H1 (cell line): ENCODE measurements at regions not wholly inside any gene's neighbourhood (a gene's known extent, or its start where the extent isn't known, plus 50 kb on each side); places are given as distances from the start of the nearest gene placed in this dataset.

ENCODE experiments used
- CTCF ChIA-PET: fragments of 300-600 bp; sonication (Branson Sonifier 250); formaldehyde crosslinking; loops from one replicate; lab custom pipeline; 2021; ENCODE audit not compliant: partially characterized antibody; lab: Charles Lee
- POLR2A ChIA-PET: fragments of 300-600 bp; sonication (Branson Sonifier 250); formaldehyde crosslinking; loops from one replicate; lab custom pipeline; 2021; ENCODE audit warnings: inconsistent platforms; ENCODE audit not compliant: partially characterized antibody; lab: Charles Lee
- DNase-seq, 2 experiments: peaks; one replicate each; pipeline versions ENCODE4 v3.0.0 to v3.0.0-alpha.2; 2010 to 2022; ENCODE audit warnings: low spot score in 2 of 2, low read depth in 1 of 2, mixed read lengths in 1 of 2
- FAIRE-seq: peaks from 2 replicates; lab custom pipeline; 2011; peaks lifted over from hg19 to GRCh38; lab: Jason Lieb, UNC
- H2AFZ ChIP-seq: 2 replicates; pipeline ENCODE4 v1.8.1; 2012; ENCODE audit warnings: low read length, inconsistent platforms
- H2AK5ac ChIP-seq: 2 replicates; pipeline ENCODE4 v1.6.1; 2013; ENCODE audit warnings: low read depth, low read length
- H2BK120ac ChIP-seq: replicated peaks from 2 replicates; pipeline ENCODE3; 2013; ENCODE audit warnings: low read depth, low read length, inconsistent platforms
- H2BK12ac ChIP-seq: 2 replicates; pipeline ENCODE4 v1.6.1; 2013; ENCODE audit warnings: low read depth, low read length
- H2BK15ac ChIP-seq: 2 replicates; pipeline ENCODE4 v1.6.1; 2013; ENCODE audit warnings: low read length
- H2BK20ac ChIP-seq: 2 replicates; pipeline ENCODE4 v1.6.1; 2013; ENCODE audit warnings: low read length
- H2BK5ac ChIP-seq: 2 replicates; pipeline ENCODE4 v1.6.1; 2013; ENCODE audit warnings: low read depth, low read length
- H3K14ac ChIP-seq: 2 replicates; pipeline ENCODE4 v1.6.1; 2013; ENCODE audit warnings: inconsistent platforms; ENCODE audit not compliant: insufficient read length
- H3K18ac ChIP-seq: 2 replicates; pipeline ENCODE4 v1.6.1; 2013; ENCODE audit warnings: low read length; ENCODE audit errors: extremely low read depth
- H3K23ac ChIP-seq: 2 replicates; pipeline ENCODE4 v1.6.1; 2013; ENCODE audit warnings: inconsistent platforms; ENCODE audit not compliant: insufficient read length
- H3K23me2 ChIP-seq: 2 replicates; pipeline ENCODE4 v1.6.1; 2013; ENCODE audit warnings: low read depth, low read length
- H3K27ac ChIP-seq: 2 replicates; pipeline ENCODE4 v1.6.1; 2011; ENCODE audit warnings: low read depth, low read length, inconsistent platforms
- H3K27me3 ChIP-seq, 4 experiments: replicated peaks in 1 of 4; 1 replicate in 1 of 4; 2 replicates in 3 of 4; pipeline versions ENCODE4 v1.6.1 to v1.8.1; 2011 to 2013; ENCODE audit warnings: low read length in 3 of 4, mild to moderate bottlenecking in 3 of 4, inconsistent platforms in 2 of 4, mixed read lengths in 2 of 4, moderate library complexity in 1 of 4; ENCODE audit not compliant: control insufficient read depth in 3 of 4, insufficient read depth in 3 of 4; ENCODE audit errors: extremely low read depth in 1 of 4
- H3K36me3 ChIP-seq, 4 experiments: 2 replicates each; pipeline versions ENCODE4 v1.6.1 to v1.8.1; 2011 to 2013; ENCODE audit warnings: mild to moderate bottlenecking in 4 of 4, low read length in 3 of 4, moderate library complexity in 2 of 4, control low read depth in 1 of 4, inconsistent platforms in 1 of 4; ENCODE audit not compliant: insufficient read depth in 4 of 4, control insufficient read depth in 2 of 4
- H3K4ac ChIP-seq: replicated peaks from 2 replicates; pipeline ENCODE3; 2013; ENCODE audit warnings: low read length, low read depth, mixed read lengths, inconsistent platforms; ENCODE audit not compliant: insufficient read length
- H3K4me1 ChIP-seq, 4 experiments: replicated peaks in 1 of 4; 1 replicate in 1 of 4; 2 replicates in 3 of 4; pipeline versions ENCODE4 v1.6.1 to v1.8.1; 2011 to 2013; ENCODE audit warnings: low read length in 3 of 4, inconsistent platforms in 2 of 4, mixed read lengths in 1 of 4; ENCODE audit not compliant: insufficient read depth in 4 of 4, control insufficient read depth in 3 of 4
- H3K4me2 ChIP-seq, 2 experiments: 2 replicates each; pipeline versions ENCODE4 v1.6.1 to v1.8.1; 2011 to 2013; ENCODE audit warnings: low read depth in 2 of 2, low read length in 2 of 2, control low read depth in 1 of 2, inconsistent platforms in 1 of 2, mild to moderate bottlenecking in 1 of 2; ENCODE audit not compliant: insufficient read depth in 1 of 2
- H3K4me3 ChIP-seq, 4 experiments: fragments of 200-600, 300-600 bp in 1 of 4; sonication (generic), shearing (Covaris generic), sonication (Bioruptor Twin) in 1 of 4; 2 replicates each; pipeline versions ENCODE4 v1.5.1 to v1.8.1; 2011 to 2016; ENCODE audit warnings: low read length in 4 of 4, low read depth in 3 of 4, control low read depth in 2 of 4, inconsistent platforms in 2 of 4, mild to moderate bottlenecking in 2 of 4, mixed read lengths in 1 of 4, moderate library complexity in 1 of 4; ENCODE audit not compliant: insufficient read depth in 2 of 4; ENCODE audit errors: extremely low read depth in 1 of 4
- H3K56ac ChIP-seq: replicated peaks from 2 replicates; pipeline ENCODE3; 2013; ENCODE audit warnings: low read depth, mild to moderate bottlenecking, mixed read lengths, low read length, inconsistent platforms; ENCODE audit not compliant: insufficient read length
- H3K79me1 ChIP-seq: 2 replicates; pipeline ENCODE4 v1.6.1; 2013; ENCODE audit warnings: low read depth, low read length, control low read depth
- H3K79me2 ChIP-seq, 2 experiments: 2 replicates each; pipeline versions ENCODE4 v1.6.1 to v1.8.1; 2012 to 2013; ENCODE audit warnings: low read length in 2 of 2, mild to moderate bottlenecking in 2 of 2, inconsistent platforms in 1 of 2; ENCODE audit not compliant: insufficient read depth in 2 of 2, control insufficient read depth in 1 of 2
- H3K9ac ChIP-seq, 4 experiments: replicated peaks in 1 of 4; 1 replicate in 1 of 4; 2 replicates in 3 of 4; pipeline versions ENCODE4 v1.6.1 to v1.8.1; 2011 to 2013; ENCODE audit warnings: low read depth in 3 of 4, low read length in 3 of 4, control low read depth in 2 of 4, mild to moderate bottlenecking in 2 of 4, moderate library complexity in 2 of 4, inconsistent platforms in 1 of 4; ENCODE audit errors: extremely low read depth in 1 of 4
- H3K9me3 ChIP-seq, 2 experiments: 2 replicates each; pipeline versions ENCODE4 v1.6.1 to v1.8.1; 2012 to 2013; ENCODE audit warnings: mild to moderate bottlenecking in 2 of 2, moderate library complexity in 2 of 2, control low read depth in 1 of 2, inconsistent platforms in 1 of 2, low read depth in 1 of 2, low read length in 1 of 2, mixed read lengths in 1 of 2; ENCODE audit not compliant: insufficient read depth in 2 of 2
- H4K20me1 ChIP-seq, 2 experiments: replicated peaks in 1 of 2; 2 replicates each; pipeline versions ENCODE3 to v1.8.1; 2011 to 2013; ENCODE audit warnings: inconsistent platforms in 2 of 2, low read length in 2 of 2, mild to moderate bottlenecking in 1 of 2; ENCODE audit not compliant: insufficient read depth in 2 of 2, control insufficient read depth in 1 of 2
- H4K5ac ChIP-seq: 2 replicates; pipeline ENCODE4 v1.6.1; 2013; ENCODE audit warnings: low read length, low read depth, mixed read lengths, inconsistent platforms; ENCODE audit not compliant: insufficient read length
- H4K8ac ChIP-seq: 2 replicates; pipeline ENCODE4 v1.8.0; 2013; ENCODE audit warnings: mild to moderate bottlenecking, moderate library complexity, low read length, inconsistent platforms; ENCODE audit not compliant: insufficient read depth; ENCODE audit errors: extremely low read depth
- H4K91ac ChIP-seq: replicated peaks from 2 replicates; pipeline ENCODE3; 2013; ENCODE audit warnings: low read length, mixed read lengths, inconsistent platforms; ENCODE audit not compliant: insufficient read length
- CEBPB ChIP-seq: IDR thresholded peaks from 2 replicates; pipeline ENCODE4 v1.6.1; 2012; ENCODE audit warnings: low read depth, low read length
- JUND ChIP-seq: IDR thresholded peaks from 2 replicates; pipeline ENCODE4 v1.6.1; 2011; ENCODE audit warnings: mild to moderate bottlenecking, improper control_type of control experiment, low read length
- RFX5 ChIP-seq: IDR thresholded peaks from 2 replicates; pipeline ENCODE4 v1.6.1; 2011; ENCODE audit warnings: low read depth, low read length, improper control_type of control experiment, borderline replicate concordance
- SIRT6 ChIP-seq: IDR thresholded peaks from one replicate; pipeline ENCODE4 v1.7.1; 2012; ENCODE audit warnings: low read length, inconsistent platforms
- TAF1 ChIP-seq: IDR thresholded peaks from 2 replicates; pipeline ENCODE4 v1.6.1; 2011; ENCODE audit warnings: mild to moderate bottlenecking, low read depth, low read length
- TF ChIP-seq, protein P1 (sequence below): IDR thresholded peaks from 2 replicates; pipeline ENCODE4 v1.6.1; 2012; ENCODE audit warnings: inconsistent platforms

GRCh38 chr3:153679714-153680113 is 441.5 kb upstream of the ARHGEF26 start:
- Histone ChIP-seq H4K5ac (no peak overlapping the region), H3K4me2 (no peak overlapping the region), H3K4me3 (no peak overlapping the region), H2BK12ac (no peak overlapping the region), H3K4me1 (no peaks in the 10 kb centered on the region), H2BK20ac (no peak overlapping the region), H3K27ac (no peak overlapping the region), H2BK120ac (no peak overlapping the region), H4K20me1 (no peaks in the 10 kb centered on the region), H2BK15ac (no peak overlapping the region), H3K79me2 (no peaks in the 10 kb centered on the region), H3K9ac (no peak overlapping the region), H3K23ac (no peak overlapping the region), H3K18ac (no peak overlapping the region), H2BK5ac (no peak overlapping the region), H3K27me3 (no peaks in the 10 kb centered on the region), H3K9me3 (no peaks in the 10 kb centered on the region), H3K23me2 (no peaks in the 10 kb centered on the region), H3K56ac (no peak overlapping the region), H3K36me3 (no peaks in the 10 kb centered on the region), H3K4ac (no peak overlapping the region), H3K14ac (no peak overlapping the region), H2AK5ac (no peak overlapping the region), H4K8ac (no peak overlapping the region), H2AFZ (0 out of 2 replicates have a peak overlapping the region, but pooled peaks have one; percentile 59), H3K79me1 (no peaks in the 10 kb centered on the region), H4K91ac (no peak overlapping the region)
- FAIRE-seq (no peak), DNase-seq (no peak)
- ChIA-PET POLR2A (interaction anchor here (0.7 kb wide), 1 partner anchor 33 kb away, joined by 3 read pairs; no protein-coding TSS in a partner anchor), CTCF (interaction anchor here (0.9 kb wide), 1 partner anchor 10 kb away, joined by 3 read pairs; no protein-coding TSS in a partner anchor)
- TF ChIP-seq TAF1 (no peak), SIRT6 (no peak), JUND (no peak), CEBPB (no peak), RFX5 (no peak)
- TF ChIP-seq, protein P1, sequence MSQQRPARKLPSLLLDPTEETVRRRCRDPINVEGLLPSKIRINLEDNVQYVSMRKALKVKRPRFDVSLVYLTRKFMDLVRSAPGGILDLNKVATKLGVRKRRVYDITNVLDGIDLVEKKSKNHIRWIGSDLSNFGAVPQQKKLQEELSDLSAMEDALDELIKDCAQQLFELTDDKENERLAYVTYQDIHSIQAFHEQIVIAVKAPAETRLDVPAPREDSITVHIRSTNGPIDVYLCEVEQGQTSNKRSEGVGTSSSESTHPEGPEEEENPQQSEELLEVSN, result no peak
